ENCODE measurements at regions not wholly inside any gene's neighbourhood (a gene's known extent, or its start where the extent isn't known, plus 50 kb on each side); places are given as distances from the start of the nearest gene placed in this dataset.

DNA sequence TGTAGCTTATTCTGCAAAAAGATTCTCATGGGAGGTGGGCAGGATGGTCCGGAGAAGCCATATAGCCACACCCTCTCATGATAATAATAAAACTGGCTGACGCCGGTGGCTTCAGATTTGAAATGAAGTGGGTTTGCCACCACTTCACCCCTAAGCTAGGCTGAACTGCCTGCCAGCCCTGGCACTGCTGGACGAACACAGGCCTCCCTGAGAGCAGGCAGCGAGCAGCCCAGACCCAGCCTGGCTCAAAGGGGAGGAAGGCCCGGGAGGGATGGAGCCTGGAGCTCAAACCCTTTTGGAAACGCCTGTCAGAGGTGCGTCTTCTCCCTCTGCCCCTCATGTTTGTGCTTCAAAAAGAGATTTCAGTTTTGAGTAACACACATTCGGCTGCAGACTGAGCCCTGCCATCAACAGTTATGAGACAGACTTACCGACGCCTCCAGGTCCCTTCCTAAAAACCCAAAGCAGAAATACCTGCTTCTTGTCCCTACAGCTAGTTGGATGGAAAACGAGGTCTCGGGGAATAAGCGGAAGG lies 71.1 kb upstream of the HPCAL1 start:
- H3K23ac ChIP-seq (ENCODE audit: insufficient read length, low read depth, low read length) = no peak overlapping the region
- TF ChIP-seq, protein P1, sequence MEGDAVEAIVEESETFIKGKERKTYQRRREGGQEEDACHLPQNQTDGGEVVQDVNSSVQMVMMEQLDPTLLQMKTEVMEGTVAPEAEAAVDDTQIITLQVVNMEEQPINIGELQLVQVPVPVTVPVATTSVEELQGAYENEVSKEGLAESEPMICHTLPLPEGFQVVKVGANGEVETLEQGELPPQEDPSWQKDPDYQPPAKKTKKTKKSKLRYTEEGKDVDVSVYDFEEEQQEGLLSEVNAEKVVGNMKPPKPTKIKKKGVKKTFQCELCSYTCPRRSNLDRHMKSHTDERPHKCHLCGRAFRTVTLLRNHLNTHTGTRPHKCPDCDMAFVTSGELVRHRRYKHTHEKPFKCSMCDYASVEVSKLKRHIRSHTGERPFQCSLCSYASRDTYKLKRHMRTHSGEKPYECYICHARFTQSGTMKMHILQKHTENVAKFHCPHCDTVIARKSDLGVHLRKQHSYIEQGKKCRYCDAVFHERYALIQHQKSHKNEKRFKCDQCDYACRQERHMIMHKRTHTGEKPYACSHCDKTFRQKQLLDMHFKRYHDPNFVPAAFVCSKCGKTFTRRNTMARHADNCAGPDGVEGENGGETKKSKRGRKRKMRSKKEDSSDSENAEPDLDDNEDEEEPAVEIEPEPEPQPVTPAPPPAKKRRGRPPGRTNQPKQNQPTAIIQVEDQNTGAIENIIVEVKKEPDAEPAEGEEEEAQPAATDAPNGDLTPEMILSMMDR (conservative IDR thresholded peaks at IDR 0.05) = no peak
- Mint-ChIP-seq H3K27ac (no peak overlapping the region), H3K36me3 (ENCODE audit: insufficient read depth in 1 of 3, low read depth in 3 of 3) (no peaks in the 10 kb centered on the region), H3K4me3 (no peak overlapping the region), H3K9me3 (peaks cover 0 to 1% of the 10 kb centered on the region in 2 experiments; a peak in 2 of 5 replicates), H3K27me3 (ENCODE audit: low read depth) (peaks cover 6% of the 10 kb centered on the region), H3K4me1 (peaks cover 6 to 15% of the 10 kb centered on the region in 2 experiments)
- H3K9me3 ChIP-seq (ENCODE audit: control insufficient read depth, low read depth, low read length) = no peaks in the 10 kb centered on the region
- H3K4me2 ChIP-seq (ENCODE audit: insufficient read depth, insufficient read length, low read length) = no peak overlapping the region
- no peaks in the 10 kb centered on the region for H3K79me2 ChIP-seq (ENCODE audit: insufficient read depth, low read length)
- H3T11ph ChIP-seq (ENCODE audit: low read length) = no peak overlapping the region
- H2BK12ac ChIP-seq (ENCODE audit: insufficient read length, low read depth, low read length) = no peak overlapping the region
- H4K5ac ChIP-seq (ENCODE audit: insufficient read length, low read depth, low read length) = no peak overlapping the region
- no peaks in the 10 kb centered on the region for H4K20me1 ChIP-seq (ENCODE audit: control insufficient read depth, insufficient read depth, insufficient read length)
- H3K14ac ChIP-seq (ENCODE audit: insufficient read depth, low read length) = no peak overlapping the region
- H3K18ac ChIP-seq (ENCODE audit: insufficient read length, low read depth, low read length) = no peak overlapping the region
- no peak for DNase-seq
- no peak overlapping the region for H3K27ac ChIP-seq (ENCODE audit: insufficient read length, low read depth, low read length)
- WGBS (ENCODE audit: extremely low coverage, insufficient read length, low lambda C conversion rate) = no CpG with 5 or more reads among the region's 14 CpGs
- H2BK15ac ChIP-seq (ENCODE audit: low read depth, low read length) = no peak overlapping the region
- no peak overlapping the region for H2AFZ ChIP-seq (ENCODE audit: low read length)
- H4K8ac ChIP-seq (replicated peaks; ENCODE audit: insufficient read length, low read depth, low read length) = no peak overlapping the region
- H3K27me3 ChIP-seq (ENCODE audit: insufficient read depth, low read length) = no peaks in the 10 kb centered on the region
- H3K23me2 ChIP-seq (ENCODE audit: insufficient read length, low read depth, low read length, poor library complexity, severe bottlenecking) = no peaks in the 10 kb centered on the region
- no peak overlapping the region for H2AK5ac ChIP-seq (ENCODE audit: insufficient read length, low read length)
- no peak overlapping the region for H3K9ac ChIP-seq (ENCODE audit: extremely low read depth, insufficient read length, low read length)
- no peak overlapping the region for H2BK5ac ChIP-seq (ENCODE audit: insufficient read length, low read length)
- H2BK20ac ChIP-seq (ENCODE audit: low read depth, low read length, poor library complexity, severe bottlenecking) = no peak overlapping the region
- H3K79me1 ChIP-seq (ENCODE audit: insufficient read depth, low read depth, low read length, poor library complexity, severe bottlenecking) = no peaks in the 10 kb centered on the region
- no peaks in the 10 kb centered on the region for H3K4me1 ChIP-seq (ENCODE audit: insufficient read depth, low read length)
- H3K4ac ChIP-seq (ENCODE audit: low read depth, low read length) = no peak overlapping the region
- H3K56ac ChIP-seq (ENCODE audit: insufficient read length, low read depth, low read length) = no peak overlapping the region
- H2BK120ac ChIP-seq (ENCODE audit: low read depth, low read length, poor library complexity, severe bottlenecking) = no peak overlapping the region
- no peak overlapping the region for H4K91ac ChIP-seq (ENCODE audit: insufficient read length, low read depth, low read length)
